ENCODE measurements at regions not wholly inside any gene's neighbourhood (a gene's known extent, or its start where the extent isn't known, plus 50 kb on each side); places are given as distances from the start of the nearest gene placed in this dataset.

DNA sequence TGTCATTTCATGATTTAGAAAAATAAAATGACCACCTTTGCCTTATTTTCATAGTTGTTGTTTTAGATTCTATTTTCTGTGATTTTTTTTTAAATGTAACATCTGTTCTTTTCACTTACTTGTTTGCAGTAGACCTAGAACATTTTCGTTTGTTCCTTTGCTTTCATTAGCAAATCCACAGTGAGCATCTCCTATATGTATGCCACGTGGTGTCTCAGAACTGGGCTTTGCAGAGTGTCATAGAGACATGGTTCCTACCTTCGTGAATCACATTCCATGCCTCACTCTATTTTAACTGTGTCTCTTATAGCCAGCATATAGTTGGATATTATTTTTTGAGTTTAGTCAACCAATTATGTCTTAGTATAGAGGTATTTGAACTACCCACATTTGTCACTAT, 118.2 kb downstream of the KLF13 start:
- TF ChIP-seq, protein P1, sequence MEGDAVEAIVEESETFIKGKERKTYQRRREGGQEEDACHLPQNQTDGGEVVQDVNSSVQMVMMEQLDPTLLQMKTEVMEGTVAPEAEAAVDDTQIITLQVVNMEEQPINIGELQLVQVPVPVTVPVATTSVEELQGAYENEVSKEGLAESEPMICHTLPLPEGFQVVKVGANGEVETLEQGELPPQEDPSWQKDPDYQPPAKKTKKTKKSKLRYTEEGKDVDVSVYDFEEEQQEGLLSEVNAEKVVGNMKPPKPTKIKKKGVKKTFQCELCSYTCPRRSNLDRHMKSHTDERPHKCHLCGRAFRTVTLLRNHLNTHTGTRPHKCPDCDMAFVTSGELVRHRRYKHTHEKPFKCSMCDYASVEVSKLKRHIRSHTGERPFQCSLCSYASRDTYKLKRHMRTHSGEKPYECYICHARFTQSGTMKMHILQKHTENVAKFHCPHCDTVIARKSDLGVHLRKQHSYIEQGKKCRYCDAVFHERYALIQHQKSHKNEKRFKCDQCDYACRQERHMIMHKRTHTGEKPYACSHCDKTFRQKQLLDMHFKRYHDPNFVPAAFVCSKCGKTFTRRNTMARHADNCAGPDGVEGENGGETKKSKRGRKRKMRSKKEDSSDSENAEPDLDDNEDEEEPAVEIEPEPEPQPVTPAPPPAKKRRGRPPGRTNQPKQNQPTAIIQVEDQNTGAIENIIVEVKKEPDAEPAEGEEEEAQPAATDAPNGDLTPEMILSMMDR (IDR thresholded peaks at IDR 0.05; ENCODE audit: low read length, missing control alignments) = no peak
- no peak overlapping the region for H3K4me3 ChIP-seq (replicated peaks; ENCODE audit: low read depth, low read length)
- DNase-seq (ENCODE audit: low read depth) = no peak

DNA sequence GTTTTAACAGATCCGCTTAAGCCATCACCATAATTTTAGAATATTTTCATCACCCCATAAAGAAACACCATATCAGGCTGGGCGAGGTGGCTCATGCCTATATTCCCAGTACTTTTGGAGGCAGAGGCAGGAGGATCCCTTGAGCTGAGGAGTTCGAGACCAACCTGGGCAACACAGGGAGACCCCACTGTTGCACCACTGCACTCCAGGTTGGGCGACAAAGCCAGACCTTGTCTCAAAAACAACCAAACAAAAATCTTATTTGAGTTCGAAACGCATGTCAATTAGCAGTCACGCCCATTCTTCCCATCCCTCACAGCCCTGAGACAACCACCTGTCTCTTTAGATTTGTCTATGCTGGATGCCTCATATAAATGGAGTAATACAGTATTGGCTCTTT, 119.9 kb downstream of the KLF13 start:
- no peak for DNase-seq (ENCODE audit: low read depth)
- no peak overlapping the region for H3K4me3 ChIP-seq (replicated peaks; ENCODE audit: low read depth, low read length)
- TF ChIP-seq, protein P1 (IDR thresholded peaks at IDR 0.05; ENCODE audit: low read length, missing control alignments) = no peak

DNA sequence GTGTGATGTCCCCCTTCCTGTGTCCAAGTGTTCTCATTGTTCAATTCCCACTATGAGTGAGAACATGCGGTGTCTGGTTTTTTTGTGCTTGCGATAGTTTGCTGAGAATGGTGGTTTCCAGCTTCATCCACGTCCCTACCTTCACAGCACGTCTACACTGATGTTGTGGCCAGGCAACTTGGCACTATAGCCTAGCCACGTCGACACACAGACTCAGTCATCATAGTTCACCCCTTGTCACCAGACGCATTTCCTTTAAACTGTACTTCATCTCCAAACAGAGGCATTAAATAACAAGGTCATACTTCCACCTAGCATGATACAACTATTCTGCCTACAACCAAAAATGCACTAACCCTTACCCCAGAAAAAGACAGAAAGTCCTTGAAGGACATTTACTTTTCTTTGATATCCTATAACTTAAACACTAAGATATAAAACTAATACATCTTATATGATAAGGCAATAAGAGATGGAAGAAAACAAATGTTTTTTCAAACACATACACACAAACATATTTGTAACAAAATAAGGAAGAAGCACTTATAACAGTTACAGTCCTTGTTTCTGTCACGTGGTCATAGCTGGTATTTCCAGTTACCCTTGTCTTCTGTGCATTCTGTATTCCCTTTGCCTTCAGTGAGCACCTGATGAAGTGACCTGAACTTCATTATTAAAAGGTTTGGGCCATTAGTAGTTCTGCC, 121.4 kb downstream of the KLF13 start:
- DNase-seq (ENCODE audit: low read depth) = no peak
- TF ChIP-seq, protein P1 (IDR thresholded peaks at IDR 0.05; ENCODE audit: low read length, missing control alignments) = no peak
- no peak overlapping the region for H3K4me3 ChIP-seq (replicated peaks; ENCODE audit: low read depth, low read length)

DNA sequence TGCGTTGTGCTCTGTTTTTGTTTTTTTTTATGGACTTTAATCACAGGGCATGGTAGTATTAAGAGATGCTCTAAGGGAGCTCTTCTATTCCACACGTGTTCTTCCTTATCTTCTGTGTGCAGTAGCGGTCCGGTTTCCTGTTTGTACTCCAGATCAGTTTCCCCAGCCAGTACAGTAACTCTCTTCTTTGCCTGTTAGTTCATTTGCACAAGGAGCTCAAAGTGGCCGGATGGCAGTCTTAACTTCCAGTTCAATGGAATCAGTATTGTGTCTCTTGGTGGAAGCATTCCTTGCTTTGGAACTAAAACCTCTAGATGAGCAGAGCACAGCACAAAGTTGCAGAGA, 122.0 kb downstream of the KLF13 start:
- H3K4me3 ChIP-seq (replicated peaks; ENCODE audit: low read depth, low read length) = no peak overlapping the region
- DNase-seq (ENCODE audit: low read depth) = no peak
- TF ChIP-seq, protein P1 (IDR thresholded peaks at IDR 0.05; ENCODE audit: low read length, missing control alignments) = no peak

DNA sequence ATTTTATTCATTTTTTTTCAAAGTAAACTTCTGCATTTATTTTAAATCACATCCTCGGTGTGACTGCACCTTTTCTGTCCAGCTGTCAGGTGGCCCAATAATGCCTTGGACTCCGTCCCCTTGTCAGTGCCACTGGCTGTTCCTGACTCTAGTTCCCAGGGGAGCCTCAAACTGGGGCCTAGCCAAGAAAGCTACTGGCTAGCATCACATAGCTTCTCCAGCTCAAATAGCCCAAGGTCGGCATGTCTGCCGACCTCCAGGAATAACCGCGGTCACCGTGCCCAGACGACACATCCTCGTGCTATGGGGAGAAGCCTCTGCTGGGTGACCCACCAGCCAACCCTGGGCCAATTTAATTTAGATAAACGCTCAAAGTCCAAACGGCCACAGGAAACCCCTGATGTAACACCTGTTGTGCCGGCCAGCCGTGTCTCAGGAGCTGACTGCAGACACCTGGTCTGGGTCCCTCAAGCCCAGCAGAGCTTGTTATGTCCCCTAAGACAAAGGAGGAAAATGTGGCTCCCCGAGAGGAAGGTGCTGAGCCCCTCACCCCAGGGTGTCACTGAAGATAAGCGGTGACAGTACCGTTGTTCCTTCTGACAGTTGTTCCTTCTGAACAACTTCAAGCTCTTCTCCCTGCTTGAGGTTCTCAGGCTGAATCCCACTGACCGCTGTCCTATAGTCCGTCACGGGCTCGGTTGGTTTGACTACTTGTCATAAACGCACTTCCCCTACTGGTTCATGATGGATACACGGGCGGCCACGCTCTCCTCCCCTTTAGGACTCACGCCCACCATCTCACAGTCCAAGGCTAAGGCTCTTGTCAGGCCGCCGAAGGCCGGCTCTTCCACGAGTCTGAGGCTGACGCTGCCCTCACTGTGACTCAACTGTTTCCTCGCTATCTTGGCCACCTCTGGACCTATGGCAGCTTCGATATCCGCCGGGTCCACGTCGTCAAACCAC, 126.2 kb downstream of the KLF13 start:
- TF ChIP-seq, protein P1 (IDR thresholded peaks at IDR 0.05; ENCODE audit: low read length, missing control alignments) = no peak

DNA sequence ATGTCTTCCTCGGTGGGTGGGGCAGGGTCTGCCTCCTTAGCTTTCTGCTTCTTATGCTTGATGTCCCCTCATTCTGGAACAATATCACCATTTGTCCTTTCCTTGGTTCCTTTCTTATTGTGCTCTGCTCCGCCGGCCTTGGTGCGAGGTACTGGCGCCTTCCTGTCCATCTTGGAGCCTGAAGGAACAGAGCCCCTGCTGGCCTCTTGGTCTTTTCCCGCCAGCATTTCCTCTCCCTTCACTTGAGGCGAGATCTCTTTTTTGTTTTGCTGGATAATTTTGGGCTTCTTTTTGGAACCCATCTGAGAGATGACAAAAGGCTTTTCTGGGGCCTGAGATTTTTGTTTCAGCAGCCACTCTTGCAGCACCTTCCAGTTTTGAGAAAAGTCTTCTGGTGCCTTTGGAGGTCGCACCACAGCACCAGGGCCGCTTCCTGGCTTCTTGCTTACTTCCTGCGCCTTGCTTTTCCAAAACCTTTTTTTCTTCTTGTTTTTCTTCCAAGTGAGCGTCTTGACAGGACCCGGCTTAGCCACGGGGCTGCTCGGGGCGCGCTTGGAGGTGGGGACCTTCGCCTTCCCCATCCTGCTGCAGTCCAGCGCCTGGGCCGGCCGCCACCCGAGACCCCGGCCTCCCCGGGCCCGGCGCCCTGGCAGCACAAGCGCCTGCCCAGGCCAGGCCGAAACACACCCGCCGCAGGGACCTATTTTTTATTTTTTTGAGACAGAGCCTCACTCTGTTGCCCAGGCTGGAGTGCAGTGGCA, 127.1 kb downstream of the KLF13 start:
- TF ChIP-seq, protein P1 (IDR thresholded peaks at IDR 0.05; ENCODE audit: low read length, missing control alignments) = no peak
- no peak for DNase-seq (ENCODE audit: low read depth)
- H3K4me3 ChIP-seq (replicated peaks; ENCODE audit: low read depth, low read length) = no peak overlapping the region

More for the DNA sequence above, 126.2 kb downstream of the KLF13 start:
- H3K4me3 ChIP-seq (replicated peaks; ENCODE audit: low read depth, low read length) = no peak overlapping the region
- DNase-seq (ENCODE audit: low read depth) = no peak
